Lower leg skin (tissue), 4 donors: ENCODE measurements at regions not wholly inside any gene's neighbourhood (a gene's known extent, or its start where the extent isn't known, plus 50 kb on each side); places are given as distances from the start of the nearest gene placed in this dataset.

Source experiments
- DNase-seq, 2 donors: peaks; one replicate each; pipeline ENCODE4 v3.0.0-alpha.2; 2019; ENCODE audit warnings: low spot score in 2 of 2
- H3K4me3 ChIP-seq: fragments of 200-600 bp; sonication (generic); 2 replicates; pipeline ENCODE4 v1.5.1; 2017; ENCODE audit warnings: mild to moderate bottlenecking, low read depth; ENCODE audit not compliant: poor library complexity, severe bottlenecking
- CTCF ChIP-seq, 3 donors: fragments of 450-650 bp; IDR thresholded peaks; one replicate each; pipeline ENCODE4 v1.5.1; 2016; ENCODE audit warnings: antibody characterized with exemption in 3 of 3, mild to moderate bottlenecking in 3 of 3, moderate library complexity in 2 of 3
- POLR2A ChIP-seq, 2 donors: fragments of 450-650 bp; IDR thresholded peaks; one replicate each; pipeline ENCODE4 v1.6.1; 2016 to 2017; ENCODE audit warnings: antibody characterized with exemption in 2 of 2, mild to moderate bottlenecking in 1 of 2, moderate library complexity in 1 of 2
- WGBS, 2 donors: methylation state at CpG; one replicate each; pipeline ENCODE4 v1.1.5; 2018; 5-methylcytosine and 5-hydroxymethylcytosine counted together
- intact Hi-C: fragments of 100-400 bp; cut with DNase I; formaldehyde crosslinking; loops from one replicate; pipeline ENCODE4 v1.15.0; 2023; ENCODE audit warnings: low total_unique reads

DNA sequence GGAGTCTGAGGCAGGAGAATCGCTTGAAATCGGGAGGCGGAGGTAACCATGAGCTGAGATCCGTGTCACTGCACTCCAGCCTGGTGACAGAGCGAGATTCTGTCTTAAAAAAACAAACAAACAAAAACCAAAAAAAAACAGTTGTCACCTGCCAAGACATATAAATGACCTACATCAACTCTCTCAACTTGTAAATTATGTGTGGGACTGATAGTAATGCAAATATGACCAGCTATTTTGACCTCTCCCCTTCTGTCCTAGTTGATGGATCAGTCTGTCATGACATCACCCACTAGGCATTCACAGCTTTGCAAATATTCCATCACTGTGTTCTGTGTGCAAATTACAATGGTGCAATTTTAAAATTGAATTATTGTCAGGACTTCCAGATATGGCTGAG, 175.4 kb downstream of the EBLN2 start:
- DNase-seq, result no peak
- 85 to 91% methylated on average over 5 of the region's 5 CpGs for WGBS, 2 donors
- H3K4me3 ChIP-seq, result no peak overlapping the region
- intact Hi-C loops, result no loop called here
- TF ChIP-seq CTCF (IDR thresholded peaks at IDR 0.05) (no peak), POLR2A (IDR thresholded peaks at IDR 0.05) (no peak)

DNA sequence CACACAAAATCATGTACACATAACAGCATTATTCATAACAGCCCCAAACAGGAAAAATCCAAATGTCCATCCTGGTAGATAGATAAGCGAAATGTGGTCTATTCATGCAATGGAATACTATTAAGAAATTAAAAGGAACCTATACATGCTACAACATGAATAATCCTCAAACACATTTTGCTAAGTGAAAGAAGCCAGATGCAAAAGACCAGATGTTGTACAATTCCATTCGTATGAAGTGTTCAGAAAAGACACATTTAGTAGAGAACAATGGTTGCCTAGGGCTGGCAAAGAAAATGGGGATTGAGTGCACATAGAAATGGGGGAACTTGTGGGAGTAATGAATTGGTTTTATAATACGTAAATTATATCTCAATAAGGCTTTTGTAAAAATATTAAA, 182.3 kb downstream of the EBLN2 start:
- no peak overlapping the region for H3K4me3 ChIP-seq
- intact Hi-C loops, result no loop called here
- 85 to 87% methylated on average over 3 of the region's 3 CpGs for WGBS, 2 donors
- no peak for TF ChIP-seq CTCF (IDR thresholded peaks at IDR 0.05)
- no peak for TF ChIP-seq POLR2A (IDR thresholded peaks at IDR 0.05)
- no peak for DNase-seq

DNA sequence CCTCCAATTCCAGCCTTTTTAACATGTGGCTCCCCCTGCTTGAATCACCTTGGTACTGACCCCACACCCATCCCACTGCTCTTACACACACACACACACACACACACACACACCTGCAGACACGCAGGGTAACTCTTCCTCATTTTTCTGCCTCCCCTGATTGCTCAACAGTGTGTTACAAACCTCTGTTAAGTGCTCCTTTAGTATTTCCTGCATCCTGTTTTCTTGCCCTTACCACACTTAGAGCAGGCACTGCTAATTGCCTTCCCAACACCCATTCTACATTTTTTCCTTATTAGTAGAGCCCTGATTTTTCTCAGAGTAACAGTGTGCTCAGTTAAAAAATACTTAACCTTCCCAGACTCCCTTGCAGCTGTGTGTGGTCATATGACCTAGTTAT, 184.0 kb downstream of the EBLN2 start:
- TF ChIP-seq POLR2A (IDR thresholded peaks at IDR 0.05) (no peak), CTCF (IDR thresholded peaks at IDR 0.05) (no peak)
- WGBS, 2 donors, result 78 to 79% methylated on average over 1 of the region's 1 CpG
- DNase-seq, result no peak
- intact Hi-C loops, result no loop called here
- H3K4me3 ChIP-seq, result no peak overlapping the region

DNA sequence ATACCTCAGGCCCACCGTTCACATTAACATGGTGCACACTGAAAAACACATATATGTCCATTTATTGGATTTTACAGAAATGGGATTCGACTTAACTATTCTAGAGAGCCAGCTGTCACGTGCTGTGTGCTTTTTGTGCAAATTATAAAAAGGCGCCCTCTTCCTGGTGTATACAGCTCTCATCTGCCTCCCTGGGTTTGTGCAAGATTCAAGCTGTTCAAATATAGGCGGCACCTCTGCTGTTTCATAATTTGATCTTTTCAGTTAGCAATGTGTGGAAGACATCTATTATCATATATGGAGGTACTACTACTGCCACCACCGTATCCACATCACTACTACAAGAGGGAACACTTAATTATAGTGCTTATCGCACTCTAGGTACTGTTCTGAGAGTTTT, 187.6 kb downstream of the EBLN2 start:
- no peak overlapping the region for H3K4me3 ChIP-seq
- WGBS, 2 donors, result 88 to 89% methylated on average over 7 of the region's 7 CpGs
- DNase-seq, result no peak
- intact Hi-C loops, result no loop called here
- no peak for TF ChIP-seq CTCF (IDR thresholded peaks at IDR 0.05)
- TF ChIP-seq POLR2A (IDR thresholded peaks at IDR 0.05), result no peak

DNA sequence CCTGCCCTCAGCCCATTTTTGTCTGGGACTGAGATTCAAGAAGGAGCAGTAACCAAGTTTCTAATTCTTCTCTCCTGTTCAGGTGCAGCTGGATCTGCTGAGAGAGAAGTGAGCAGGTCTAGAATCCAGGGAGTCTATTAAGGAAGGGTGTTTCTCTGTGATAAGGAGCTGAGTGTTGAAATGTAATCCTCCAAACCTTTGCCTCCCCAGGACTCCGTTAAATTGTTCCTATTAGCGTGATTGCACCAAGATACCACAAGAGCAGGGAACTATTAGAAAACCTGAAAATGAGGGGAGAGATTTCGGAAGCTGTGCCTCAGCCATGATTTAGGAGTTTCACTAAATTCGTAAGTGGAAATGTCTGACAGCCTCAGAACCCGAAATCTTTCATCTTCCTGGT, 192.6 kb downstream of the EBLN2 start:
- no peak overlapping the region for H3K4me3 ChIP-seq
- no peak for DNase-seq
- TF ChIP-seq POLR2A (IDR thresholded peaks at IDR 0.05) (no peak), CTCF (IDR thresholded peaks at IDR 0.05) (no peak)
- 67 to 75% methylated on average over 5 of the region's 5 CpGs for WGBS, 2 donors
- intact Hi-C loops, result no loop called here

GRCh38 chr3:73255609-73256029, 194.2 kb downstream of the EBLN2 start:
- DNase-seq, result no peak
- intact Hi-C loops, result no loop called here
- 35 to 52% methylated on average over 5 of the region's 5 CpGs for WGBS, 2 donors
- no peak overlapping the region for H3K4me3 ChIP-seq
- TF ChIP-seq POLR2A (IDR thresholded peaks at IDR 0.05), result no peak
- no peak for TF ChIP-seq CTCF (IDR thresholded peaks at IDR 0.05)
